ENCODE measurements at regions not wholly inside any gene's neighbourhood (a gene's known extent, or its start where the extent isn't known, plus 50 kb on each side); places are given as distances from the start of the nearest gene placed in this dataset.
"Not testable (repeated sequence)": the region's sequence is repeated elsewhere in the genome, so short reads cannot be mapped to it uniquely, and the experiment has no call there.

GRCh38 chr11:46175401-46176002 is 54.2 kb upstream of the PHF21A start:
- CTCF ChIA-PET: no interaction called here

DNA sequence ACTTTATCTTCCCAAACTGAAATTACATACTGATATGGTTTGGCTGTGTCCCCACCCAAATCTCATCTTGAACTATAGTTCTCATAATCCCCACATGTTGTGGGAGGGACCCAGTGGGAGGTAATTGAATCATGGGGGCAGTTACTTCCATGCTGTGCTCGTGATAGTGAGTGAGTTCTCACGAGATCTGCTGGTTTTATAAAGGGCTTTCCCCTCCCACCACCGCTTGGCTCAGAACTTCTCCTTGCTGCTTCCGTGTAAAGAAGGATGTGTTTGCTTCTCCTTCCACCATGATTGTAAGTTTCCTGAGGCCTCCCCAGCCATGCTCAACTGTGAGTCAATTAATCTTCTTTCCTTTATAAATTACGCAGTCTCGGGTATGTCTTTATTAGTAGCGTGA is 50.4 kb upstream of the PHF21A start:
- H3K4me3 Mint-ChIP-seq (ENCODE audit: unreplicated experiment); DNase-seq; POLR2A ChIA-PET; H3K27ac Mint-ChIP-seq (ENCODE audit: unreplicated experiment); intact Hi-C loops (cut with micrococcal nuclease; ENCODE audit: unreplicated experiment); H3K4me1 Mint-ChIP-seq (ENCODE audit: low read depth, unreplicated experiment); H3K36me3 ChIP-seq (ENCODE audit: control insufficient read depth, insufficient read depth, low read length); CTCF ChIA-PET; H3K27me3 ChIP-seq (replicated peaks; ENCODE audit: control insufficient read depth, insufficient read depth, low read length); BruUV-seq (replicated peaks); H3K4me1 ChIP-seq; H3K9me3 ChIP-seq; H3K36me3 Mint-ChIP-seq (ENCODE audit: insufficient read depth, unreplicated experiment); H3K9me3 Mint-ChIP-seq (ENCODE audit: unreplicated experiment); H3K4me3 ChIP-seq (ENCODE audit: low read depth, low read length): not testable (repeated sequence)
- H3K27me3 Mint-ChIP-seq (ENCODE audit: insufficient read depth, unreplicated experiment): peaks cover 12% of the 10 kb centered on the region

More at GRCh38 chr11:46175401-46176002, 54.2 kb upstream of the PHF21A start:
- TF ChIP-seq CTCF (IDR thresholded peaks at IDR 0.05; ENCODE audit: insufficient read depth in 1 of 2, low read depth in 1 of 2, low read length in 1 of 2, severe bottlenecking in 1 of 2, unreplicated experiment in 1 of 2): no peak
- BruUV-seq (replicated peaks): no TSS peak
- Mint-ChIP-seq H3K27ac (ENCODE audit: unreplicated experiment) (no peak overlapping the region), H3K4me1 (ENCODE audit: low read depth, unreplicated experiment) (no peaks in the 10 kb centered on the region), H3K9me3 (ENCODE audit: unreplicated experiment) (no peaks in the 10 kb centered on the region), H3K4me3 (ENCODE audit: unreplicated experiment) (no peak overlapping the region), H3K27me3 (ENCODE audit: insufficient read depth, unreplicated experiment) (peaks cover 11% of the 10 kb centered on the region), H3K36me3 (ENCODE audit: insufficient read depth, unreplicated experiment) (no peaks in the 10 kb centered on the region)
- Histone ChIP-seq H3K36me3 (ENCODE audit: control insufficient read depth, insufficient read depth, low read length) (no peaks in the 10 kb centered on the region), H3K9me3 (no peaks in the 10 kb centered on the region), H3K4me1 (no peaks in the 10 kb centered on the region), H3K27me3 (replicated peaks; ENCODE audit: control insufficient read depth, insufficient read depth, low read length) (no peaks in the 10 kb centered on the region), H3K4me3 (ENCODE audit: low read depth, low read length) (no peak overlapping the region)
- intact Hi-C loops (cut with micrococcal nuclease; ENCODE audit: unreplicated experiment): no loop called here
- POLR2A ChIA-PET: no interaction called here
- no peak for DNase-seq
